ENCODE measurements at regions not wholly inside any gene's neighbourhood (a gene's known extent, or its start where the extent isn't known, plus 50 kb on each side); places are given as distances from the start of the nearest gene placed in this dataset.

DNA sequence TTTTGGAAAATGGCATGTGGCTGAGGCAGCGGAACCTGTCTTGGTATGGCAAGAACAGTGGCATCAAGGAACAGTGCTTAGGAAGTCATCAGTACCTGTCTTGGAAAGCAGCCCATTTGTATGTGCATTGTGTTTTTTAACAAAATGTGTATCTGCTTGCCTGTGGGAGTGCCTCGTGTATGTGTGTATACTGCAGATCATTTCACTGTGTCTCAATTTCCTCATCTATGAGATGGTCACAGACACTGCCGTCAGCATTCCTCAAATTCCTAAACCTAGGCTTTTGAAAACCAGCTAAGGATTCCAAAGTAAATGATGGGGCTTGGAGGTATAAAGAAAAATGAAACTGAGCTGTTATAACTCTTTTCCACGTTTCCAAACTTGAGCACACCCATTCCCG lies 441.3 kb downstream of the RND3 start:
- DNase-seq: no peak
- Histone ChIP-seq H3K4me3 (no peak overlapping the region), H3K27ac (no peak overlapping the region), H3K36me3 (no peaks in the 10 kb centered on the region), H3K27me3 (no peaks in the 10 kb centered on the region), H3K9me3 (no peaks in the 10 kb centered on the region), H3K4me1 (no peaks in the 10 kb centered on the region)
- no peak for TF ChIP-seq POLR2A (IDR thresholded peaks at IDR 0.05)
- no peak for TF ChIP-seq CTCF (IDR thresholded peaks at IDR 0.05)
- intact Hi-C loops (cut with DNase I; ENCODE audit: low total_unique reads): no loop called here

DNA sequence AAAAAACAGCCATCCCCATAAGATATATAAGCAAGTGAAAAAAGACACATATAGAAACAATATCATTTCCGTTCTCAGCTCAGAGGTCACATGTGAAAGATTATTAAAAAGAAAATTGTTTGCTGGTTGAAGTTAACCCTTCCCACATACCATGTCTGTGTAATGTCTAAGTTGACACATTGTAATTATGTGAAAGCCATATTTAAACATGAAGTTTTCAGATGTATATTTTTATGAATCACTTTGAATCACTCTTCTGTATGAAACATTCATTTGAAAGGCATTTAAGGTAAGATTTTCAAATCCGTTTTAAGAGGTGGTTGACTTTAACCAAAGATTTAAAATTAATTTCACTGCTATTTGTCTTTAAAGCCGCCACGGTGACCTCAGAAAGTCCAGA lies 441.9 kb downstream of the RND3 start:
- DNase-seq: no peak
- Histone ChIP-seq H3K27ac (no peak overlapping the region), H3K27me3 (no peaks in the 10 kb centered on the region), H3K4me1 (no peaks in the 10 kb centered on the region), H3K36me3 (no peaks in the 10 kb centered on the region), H3K9me3 (no peaks in the 10 kb centered on the region), H3K4me3 (no peak overlapping the region)
- intact Hi-C loops (cut with DNase I; ENCODE audit: low total_unique reads): no loop called here
- TF ChIP-seq CTCF (IDR thresholded peaks at IDR 0.05) (no peak), POLR2A (IDR thresholded peaks at IDR 0.05) (no peak)

DNA sequence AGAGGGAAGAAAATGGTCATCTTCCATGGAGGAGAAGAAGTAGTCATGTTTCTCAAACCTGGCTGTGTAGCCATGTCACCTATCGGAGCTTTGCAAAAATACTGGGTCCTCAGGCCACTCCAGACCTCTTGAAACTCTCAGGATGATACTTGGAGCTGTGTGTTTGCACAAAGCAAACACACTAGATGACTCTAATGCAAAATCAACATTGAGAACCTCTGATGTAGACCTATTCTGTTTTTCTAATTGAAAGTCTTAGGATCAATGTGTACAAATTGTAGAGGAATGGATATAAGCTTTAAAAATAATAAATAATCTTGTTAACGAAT lies 444.3 kb downstream of the RND3 start:
- Histone ChIP-seq H3K27ac (no peak overlapping the region), H3K27me3 (no peaks in the 10 kb centered on the region), H3K36me3 (no peaks in the 10 kb centered on the region), H3K4me3 (no peak overlapping the region), H3K9me3 (no peaks in the 10 kb centered on the region), H3K4me1 (no peaks in the 10 kb centered on the region)
- intact Hi-C loops (cut with DNase I; ENCODE audit: low total_unique reads): no loop called here
- DNase-seq: no peak
- TF ChIP-seq POLR2A (IDR thresholded peaks at IDR 0.05) (no peak), CTCF (IDR thresholded peaks at IDR 0.05) (no peak)

- Histone ChIP-seq H3K4me3 (no peak overlapping the region), H3K27me3 (no peaks in the 10 kb centered on the region), H3K27ac (no peak overlapping the region), H3K36me3 (no peaks in the 10 kb centered on the region), H3K9me3 (no peaks in the 10 kb centered on the region), H3K4me1 (no peaks in the 10 kb centered on the region)
- TF ChIP-seq POLR2A (IDR thresholded peaks at IDR 0.05) (no peak), CTCF (IDR thresholded peaks at IDR 0.05) (no peak)
- DNase-seq: no peak
- intact Hi-C loops (cut with DNase I; ENCODE audit: low total_unique reads): no loop called here
Measured at GRCh38 chr2:150042500-150043171, 444.8 kb downstream of the RND3 start.

DNA sequence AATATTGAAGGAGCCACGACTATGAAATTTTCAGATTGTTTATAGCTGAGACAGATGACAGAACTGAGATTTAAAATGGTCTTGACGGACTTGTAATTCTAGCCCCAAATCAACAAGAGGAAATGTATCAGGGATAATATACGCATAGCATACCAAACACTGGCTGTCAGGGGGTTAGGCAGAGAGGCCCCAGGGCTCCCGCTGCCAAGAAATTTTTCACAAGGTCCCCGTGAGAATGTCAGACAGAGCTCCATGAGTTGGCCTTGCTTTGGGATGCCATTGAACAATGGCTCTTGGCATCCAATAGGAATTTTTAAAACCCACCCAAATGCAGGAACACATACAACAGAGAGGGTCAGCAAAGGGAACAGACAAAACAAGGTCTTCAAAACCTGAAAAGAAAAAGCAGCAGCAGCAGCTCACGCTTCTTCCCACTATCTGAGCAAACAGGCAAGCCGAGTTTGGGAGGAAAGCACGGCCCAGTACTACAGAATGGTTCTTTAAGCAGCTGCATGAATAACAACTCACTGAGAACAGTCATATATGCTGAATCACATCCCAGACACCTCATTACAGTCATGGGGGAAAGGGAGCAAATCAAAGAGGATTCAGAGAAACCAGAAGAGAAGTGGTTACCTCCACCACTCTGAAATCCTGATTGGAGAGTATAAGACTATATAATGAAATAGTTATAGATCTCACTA lies 445.6 kb downstream of the RND3 start:
- Histone ChIP-seq H3K4me3 (no peak overlapping the region), H3K9me3 (no peaks in the 10 kb centered on the region), H3K36me3 (no peaks in the 10 kb centered on the region), H3K27me3 (no peaks in the 10 kb centered on the region), H3K27ac (no peak overlapping the region), H3K4me1 (no peaks in the 10 kb centered on the region)
- TF ChIP-seq POLR2A (IDR thresholded peaks at IDR 0.05) (no peak), CTCF (IDR thresholded peaks at IDR 0.05) (no peak)
- intact Hi-C loops (cut with DNase I; ENCODE audit: low total_unique reads): no loop called here
- DNase-seq: no peak
